ENCODE measurements at regions not wholly inside any gene's neighbourhood (a gene's known extent, or its start where the extent isn't known, plus 50 kb on each side); places are given as distances from the start of the nearest gene placed in this dataset.

DNA sequence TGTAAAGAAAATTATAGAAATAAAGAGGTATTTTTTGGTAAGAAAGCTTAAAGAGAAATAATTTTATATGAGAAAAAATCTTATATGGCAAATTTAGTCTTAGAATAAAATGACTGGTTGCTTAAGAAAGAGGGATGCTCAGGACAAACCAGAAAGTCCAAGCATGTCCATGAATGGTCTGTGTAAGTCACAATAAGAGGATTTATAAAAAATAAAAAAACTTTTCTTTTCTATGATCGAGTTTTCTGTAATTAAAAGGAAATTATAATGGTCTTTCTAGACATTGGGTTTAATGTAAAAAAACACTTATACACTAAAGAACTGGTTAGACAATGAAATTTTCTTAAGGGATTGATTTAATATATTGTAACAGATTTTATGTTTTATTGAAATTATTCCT lies 819.6 kb downstream of the TBC1D22A start:
- DNase-seq: no peak

DNA sequence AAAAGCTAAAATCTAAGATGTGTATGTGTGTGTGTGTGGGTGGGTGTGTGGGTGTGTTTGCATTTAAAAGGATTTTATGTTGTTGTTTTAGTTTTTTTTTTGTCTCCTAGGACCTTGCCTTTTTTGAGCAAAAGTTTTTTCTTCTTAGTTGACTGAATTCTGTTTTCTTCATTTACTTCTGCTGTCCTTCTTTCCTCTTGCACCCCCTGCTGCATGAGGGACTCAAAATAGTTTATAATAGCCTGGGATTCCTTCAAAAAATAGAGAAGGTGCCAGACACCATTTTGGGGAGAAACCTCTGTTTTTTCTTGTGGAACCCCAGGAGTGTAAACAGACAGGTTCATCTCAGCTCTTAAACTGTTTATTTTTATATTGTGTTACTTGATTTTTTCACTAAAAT lies 817.7 kb downstream of the TBC1D22A start:
- no peak for DNase-seq

DNA sequence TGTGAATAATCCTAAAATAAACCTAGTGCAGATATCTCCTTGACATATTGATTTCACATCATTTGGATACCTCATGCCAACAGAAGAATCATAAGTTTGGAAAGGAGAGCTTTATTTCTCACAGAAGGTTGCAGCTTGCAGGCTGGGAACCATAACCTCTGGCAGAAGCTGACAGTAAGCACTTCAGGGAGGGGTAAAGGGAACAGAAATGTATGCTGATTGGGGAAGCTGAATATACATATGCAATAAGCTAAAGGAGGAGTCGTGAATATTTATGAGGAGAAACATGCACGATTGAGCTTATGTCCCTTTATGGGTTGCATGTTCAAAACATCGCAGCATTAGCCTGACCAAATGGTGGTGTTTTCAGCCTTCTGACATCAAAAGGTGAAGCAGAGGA lies 814.5 kb downstream of the TBC1D22A start:
- no peak for DNase-seq

DNA sequence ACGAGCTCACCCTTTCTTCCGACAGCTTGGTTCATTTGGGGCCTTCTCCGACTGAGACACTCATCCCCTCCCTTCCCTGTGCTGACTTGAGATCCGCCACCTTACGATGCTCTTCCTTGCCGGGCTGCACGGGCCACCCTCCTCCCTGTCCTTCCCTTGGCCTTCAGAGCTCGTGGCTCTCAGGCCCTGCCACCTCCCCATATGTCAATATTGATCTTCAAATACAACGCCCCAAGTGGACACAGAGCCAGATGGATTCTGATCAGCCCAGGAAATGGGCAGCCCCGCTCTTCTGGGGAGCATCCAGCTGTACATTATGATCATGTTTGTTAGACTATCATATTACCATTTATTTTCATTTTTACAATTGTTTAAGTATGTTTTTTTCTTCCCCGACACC lies 812.8 kb downstream of the TBC1D22A start:
- DNase-seq: no peak

DNA sequence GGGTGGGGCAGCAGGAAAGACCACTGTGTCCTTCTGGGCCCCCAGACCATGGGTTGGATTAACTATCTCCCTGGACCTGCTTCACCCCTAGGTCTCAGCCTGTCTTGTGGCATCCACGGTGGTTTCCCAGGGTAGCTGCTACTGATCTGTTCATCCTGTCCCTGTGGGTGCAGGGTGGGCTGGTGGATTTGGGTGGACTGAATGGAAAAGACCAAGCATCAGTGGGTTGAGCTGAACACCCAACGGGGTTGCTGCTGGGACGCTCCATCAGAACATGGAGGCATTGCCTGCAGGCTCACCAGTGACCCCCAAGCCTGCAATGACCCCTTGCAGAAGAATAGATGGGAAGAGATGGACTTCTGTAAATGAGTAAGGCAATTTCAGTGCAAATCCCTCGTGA lies 812.1 kb downstream of the TBC1D22A start:
- no peak for DNase-seq

DNA sequence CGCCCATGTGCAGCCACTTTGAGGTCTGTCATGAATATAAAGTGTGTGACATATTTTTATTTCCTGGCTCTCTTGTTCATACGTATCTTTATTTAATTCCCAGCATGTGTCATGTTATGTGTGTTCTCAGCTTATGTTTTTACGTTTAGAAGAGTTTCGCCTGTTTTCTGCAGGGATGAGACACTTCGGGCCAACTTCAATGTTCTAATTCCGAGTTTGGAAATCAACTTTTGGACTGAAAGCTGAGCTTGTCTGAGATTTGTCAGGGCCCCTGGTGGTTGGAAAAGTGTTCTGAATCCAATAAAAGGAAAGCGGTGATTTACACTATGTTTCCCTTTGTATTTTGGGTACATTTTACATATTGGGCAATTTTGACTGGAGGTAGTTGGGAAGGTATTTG lies 810.7 kb downstream of the TBC1D22A start:
- no peak for DNase-seq

DNA sequence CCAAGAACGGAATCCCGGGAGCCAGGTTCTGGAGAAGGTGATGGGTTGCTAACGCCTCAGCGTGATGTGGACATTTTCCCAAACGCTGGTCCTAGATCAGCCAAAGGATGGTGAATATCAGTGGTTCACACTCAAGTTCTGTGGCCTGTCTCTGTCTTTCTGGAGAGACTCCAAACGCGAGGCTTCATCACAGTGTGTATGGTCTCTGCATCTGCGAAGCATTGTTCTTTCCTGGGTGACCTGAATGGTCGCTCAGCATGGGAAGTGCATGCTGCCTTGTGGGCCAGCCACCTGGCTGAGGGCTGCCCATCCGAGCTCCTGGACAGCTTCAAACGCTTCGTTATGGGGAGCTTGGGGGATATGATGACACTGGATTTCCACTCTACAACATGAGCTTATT lies 810.0 kb downstream of the TBC1D22A start:
- no peak for DNase-seq

DNA sequence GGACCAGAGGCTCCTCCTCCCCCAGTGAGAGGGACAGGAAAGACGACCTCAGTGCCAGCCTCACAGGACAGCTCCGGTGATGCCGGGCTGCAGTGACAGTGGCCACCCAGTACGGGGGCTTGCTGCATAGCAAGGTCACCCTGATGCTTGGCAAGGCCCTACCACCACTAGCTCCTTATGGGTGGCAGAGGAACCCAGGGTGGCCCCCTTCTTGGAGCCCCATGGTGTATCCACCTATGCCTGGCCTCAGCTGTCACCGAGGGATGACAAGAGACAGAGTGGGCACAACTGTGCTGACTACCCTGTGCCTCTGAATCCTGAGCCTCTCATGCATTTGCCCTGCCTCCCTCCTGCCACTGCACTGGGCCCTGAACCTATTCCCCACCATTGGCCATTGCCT lies 809.2 kb downstream of the TBC1D22A start:
- no peak for DNase-seq

DNA sequence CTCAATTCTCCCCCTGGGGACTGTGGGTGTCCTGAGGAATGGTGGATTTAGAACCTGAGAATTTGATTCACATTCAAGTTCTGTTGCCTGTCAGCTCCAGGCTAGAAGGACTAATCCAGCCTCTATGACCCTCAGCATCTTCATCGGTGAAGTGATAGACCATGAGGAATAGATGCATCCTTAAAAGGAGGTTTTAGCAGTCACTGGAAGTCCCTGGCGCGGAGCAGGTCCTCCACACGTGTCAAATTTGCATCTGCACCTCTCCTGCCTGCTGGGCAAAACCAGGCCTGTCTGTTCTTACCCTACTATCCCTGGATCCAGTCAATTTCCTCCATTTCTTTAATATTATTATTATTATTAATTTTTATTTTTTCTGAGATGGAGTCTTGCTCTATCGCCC lies 808.4 kb downstream of the TBC1D22A start:
- DNase-seq: no peak

DNA sequence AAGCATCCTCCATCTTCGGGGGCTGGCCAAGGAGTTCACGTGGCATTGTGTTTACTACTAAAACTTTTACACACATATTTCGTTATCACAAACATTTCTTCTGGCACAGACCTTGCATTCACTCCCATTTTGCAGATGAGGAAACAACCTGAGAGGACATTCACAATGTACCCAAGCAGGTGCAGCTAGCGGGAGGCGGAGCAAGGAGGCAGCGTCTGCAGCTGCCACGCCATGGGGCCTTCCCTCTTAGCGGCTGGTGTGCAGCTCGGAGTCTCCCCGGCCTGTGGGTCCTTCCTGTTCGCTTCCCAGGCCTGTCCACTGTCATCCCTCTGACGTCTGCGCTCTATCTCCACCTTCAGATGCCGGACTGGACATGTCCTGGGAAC lies 807.8 kb downstream of the TBC1D22A start:
- no peak for DNase-seq

DNA sequence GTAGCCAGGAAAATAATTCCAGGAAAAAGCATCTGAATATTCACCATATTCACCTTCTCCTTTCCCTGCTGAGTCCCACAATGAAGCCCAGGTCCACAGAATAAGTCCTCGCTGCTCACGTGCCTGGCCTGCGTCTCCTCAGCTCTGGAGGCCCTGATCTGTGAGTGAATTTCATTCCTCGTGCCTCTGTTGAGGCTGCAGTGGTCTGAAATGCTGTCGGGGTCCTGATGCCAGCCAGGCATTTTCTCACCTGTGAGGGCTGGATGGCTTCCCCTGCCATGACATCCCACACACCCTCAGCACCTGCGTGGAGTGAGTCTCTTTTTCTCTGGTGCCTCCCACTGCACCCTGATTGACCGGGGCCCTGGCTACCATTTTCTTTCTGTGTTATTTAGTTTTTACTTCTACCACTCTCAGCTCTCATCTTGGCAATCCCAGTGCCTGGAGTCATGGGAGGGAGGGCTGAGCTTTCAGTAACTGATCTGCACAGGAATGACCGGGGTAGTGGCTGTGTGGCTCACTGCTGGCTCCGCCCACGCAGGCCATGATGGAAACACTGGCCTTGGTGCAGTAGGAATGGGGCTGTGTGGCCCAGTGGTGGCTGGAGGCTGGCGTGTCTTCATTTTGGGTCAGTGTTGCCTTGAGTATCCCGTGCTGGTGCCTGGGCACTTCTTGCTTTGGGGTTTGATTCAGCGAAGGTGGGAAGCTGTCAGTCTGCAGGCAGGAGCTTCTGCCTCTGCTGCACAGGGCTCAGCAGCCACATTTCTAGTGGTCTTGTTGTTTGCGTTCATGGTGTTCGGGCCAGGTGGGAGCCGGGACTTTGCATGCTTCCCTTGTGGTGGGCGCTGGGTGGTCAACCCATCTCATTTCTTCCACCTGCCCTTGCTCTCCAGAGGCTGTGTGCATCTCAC lies 807.2 kb downstream of the TBC1D22A start:
- DNase-seq: no peak

DNA sequence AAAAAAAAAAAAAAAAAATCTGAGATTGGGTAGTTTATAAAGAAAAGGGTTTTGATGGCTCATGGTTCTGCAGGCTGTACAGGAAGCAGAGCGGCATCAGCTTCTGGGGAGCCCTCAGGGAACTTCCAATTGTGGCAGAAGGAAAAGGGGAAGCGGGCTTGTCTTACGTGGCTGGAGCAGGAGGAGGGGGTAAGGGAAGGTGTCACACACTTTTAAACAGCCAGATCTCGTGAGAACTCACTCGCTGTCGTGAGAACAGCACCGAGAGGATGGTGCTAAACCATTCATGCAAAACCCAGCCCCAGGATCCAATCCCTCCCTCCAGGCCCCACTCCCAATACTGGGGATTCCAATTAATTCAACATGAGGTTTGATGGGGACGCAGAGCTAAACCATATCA lies 806.2 kb downstream of the TBC1D22A start:
- DNase-seq: no peak

DNA sequence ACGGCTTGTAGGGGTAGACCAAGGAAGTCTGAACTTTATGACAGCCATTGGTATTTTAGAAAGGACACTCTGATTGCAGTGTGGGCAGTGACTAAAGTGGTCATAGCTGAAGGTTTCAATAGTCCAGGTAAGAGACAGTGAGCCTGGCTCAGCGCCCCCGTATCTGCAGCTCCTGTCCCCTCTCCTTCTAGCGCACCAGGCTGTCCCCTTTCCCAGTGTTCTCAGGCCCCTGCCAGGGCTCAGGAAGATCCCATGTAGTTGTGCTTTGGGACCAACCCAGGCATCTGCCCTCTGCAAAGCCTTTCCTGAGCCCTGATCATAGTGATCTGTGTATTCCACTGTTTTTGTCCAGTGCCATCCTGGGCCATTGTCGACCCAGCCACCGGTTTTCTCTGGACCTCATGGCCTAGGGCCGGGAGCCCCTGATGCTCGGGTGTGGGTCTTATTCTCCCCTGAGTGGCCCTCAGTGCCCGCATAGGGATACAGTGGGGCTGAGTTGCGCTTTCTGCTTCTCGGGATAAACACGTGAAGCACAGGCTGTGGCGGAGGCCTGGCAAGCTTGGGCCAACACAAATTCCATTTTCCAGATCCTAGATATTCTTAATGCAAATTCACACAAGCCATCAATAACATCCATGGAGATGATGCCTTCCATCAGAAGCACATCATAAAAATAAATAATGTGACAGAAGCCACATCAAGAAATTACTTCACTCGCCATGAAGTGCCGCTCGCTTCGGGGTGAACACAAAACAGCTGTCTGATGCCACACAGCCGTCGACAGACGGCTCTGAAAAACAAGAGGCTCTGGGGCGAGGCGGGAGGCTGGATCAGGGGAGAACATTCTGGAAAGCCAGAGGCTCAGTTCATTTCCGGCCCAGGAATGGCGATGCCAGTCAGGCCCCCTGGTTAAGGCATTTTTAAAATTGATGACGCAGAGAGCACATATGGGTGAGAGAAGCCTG lies 805.0 kb downstream of the TBC1D22A start:
- no peak for DNase-seq

DNA sequence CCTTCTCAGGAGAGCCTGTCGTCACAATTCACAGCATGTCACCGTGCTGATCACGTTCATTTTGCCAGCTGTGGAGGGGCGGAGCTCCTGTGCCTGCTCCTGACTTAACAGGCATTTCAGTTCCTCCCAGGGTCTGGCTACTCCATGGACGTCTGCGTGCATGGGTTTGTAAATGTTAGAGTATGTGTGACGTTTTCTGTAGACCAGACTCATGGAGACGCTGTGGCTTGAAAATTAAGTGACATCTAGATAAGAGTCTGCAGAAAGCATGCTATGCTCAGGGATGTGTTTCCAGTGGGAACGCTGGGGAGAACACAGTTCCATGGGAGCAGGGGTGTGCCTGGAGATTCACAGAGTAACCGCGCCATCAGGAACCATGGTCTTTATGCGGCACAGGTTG lies 804.0 kb downstream of the TBC1D22A start:
- DNase-seq: no peak

DNA sequence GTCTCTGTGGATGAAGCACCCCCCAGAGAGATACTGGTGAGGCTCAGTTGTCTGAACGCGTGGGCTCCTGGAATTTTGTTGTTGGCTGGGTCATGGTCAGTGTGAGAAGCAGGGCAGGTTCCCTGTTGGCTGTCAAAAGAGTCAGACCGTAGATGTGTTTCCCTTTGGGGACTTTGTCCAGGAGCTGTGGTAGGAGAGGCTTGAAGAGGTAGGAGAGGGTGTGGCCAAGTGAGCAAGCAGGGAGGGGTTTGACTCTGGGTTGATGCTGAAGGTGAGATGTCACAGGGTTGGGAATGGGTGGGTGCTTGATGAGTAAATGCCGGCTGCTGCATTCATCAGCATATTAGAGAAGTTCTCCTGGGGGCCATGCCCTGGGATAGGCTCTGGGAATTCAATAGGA lies 803.2 kb downstream of the TBC1D22A start:
- no peak for DNase-seq

DNA sequence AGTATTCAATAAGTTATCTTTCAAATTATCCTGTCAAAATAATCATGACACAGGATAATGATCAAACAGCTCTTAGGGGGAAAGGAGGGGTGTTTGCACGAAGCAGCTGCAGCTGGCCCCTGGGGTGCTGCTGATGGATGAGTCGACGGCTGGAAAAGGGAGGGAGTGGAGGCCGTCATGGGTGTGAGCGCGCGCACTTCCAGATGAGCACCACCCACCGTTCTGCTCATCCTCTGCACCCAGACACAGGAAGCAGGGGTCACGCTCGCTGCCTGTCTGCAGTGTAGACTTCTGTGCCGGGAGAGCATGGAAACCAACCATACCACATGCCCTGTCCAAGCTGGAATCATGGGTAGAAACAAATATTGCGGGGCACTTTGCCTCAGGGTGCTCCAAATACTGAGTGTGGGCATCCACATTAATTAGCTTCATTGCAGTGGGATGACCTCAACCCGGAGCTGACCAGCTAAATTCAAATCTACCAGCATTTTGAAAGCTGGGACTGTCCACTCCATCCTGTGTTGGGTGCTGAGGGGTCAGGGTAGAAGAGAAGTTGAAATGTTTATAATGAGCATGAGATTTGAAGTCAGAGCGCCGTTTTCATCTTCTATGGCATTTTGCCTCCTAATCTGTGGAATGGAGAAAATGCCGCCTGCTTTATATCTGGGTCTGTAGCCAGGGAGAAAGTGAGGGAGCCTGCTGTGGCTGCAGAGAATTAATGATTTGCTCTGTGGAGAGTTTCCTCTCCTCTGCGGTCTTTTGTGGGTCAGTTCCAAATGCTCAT lies 802.4 kb downstream of the TBC1D22A start:
- DNase-seq: no peak

DNA sequence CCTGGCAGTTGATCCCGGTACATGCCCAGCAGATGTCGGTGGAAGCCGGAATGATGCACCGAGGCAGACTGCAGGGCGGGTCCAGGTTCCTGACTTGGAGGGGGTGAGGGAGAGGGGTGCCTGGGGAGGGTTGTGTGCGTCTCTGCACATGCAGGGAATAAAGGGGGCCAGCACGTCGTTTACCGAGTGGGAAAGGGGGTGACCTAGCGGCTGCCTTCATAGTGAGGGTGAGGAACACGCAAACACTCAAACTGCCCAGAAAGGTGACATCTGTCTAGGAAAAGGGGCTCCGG lies 801.7 kb downstream of the TBC1D22A start:
- DNase-seq: no peak

DNA sequence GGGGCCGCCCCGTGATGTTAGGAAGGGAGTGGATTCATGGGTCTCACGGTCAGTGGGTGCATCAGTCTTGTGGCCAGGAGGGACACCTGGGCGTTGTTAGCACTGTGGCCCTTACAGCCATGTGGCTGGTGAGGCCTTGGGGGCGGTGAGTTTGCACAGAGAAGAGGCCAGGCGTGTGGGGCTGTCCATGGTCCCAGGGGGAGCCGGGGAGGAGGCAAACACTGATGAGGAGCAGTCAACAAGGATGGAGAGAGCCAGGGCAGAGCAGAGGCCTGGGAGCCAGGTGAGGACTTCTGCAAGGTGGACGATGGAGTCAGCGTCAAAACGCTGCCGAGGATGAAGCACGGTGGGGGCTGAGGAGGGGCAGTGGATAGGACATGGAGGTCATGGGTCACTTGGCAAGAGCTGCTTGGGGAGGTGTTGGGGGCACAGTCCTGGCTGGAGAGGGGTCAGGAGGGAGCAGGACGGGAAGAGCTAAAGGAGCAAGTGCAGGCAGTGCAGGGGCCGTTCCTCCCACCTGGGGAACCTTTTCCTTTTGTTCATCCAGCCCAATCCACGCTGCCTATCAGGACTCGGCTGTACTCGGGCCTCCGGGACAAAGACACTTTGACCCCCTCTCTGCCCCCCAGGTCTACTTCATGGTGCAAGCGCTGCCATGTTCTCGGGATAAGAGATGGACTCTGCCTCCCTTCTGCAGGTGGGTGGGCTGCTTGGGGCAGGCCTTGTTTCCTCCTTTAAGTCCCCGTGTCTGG lies 801.1 kb downstream of the TBC1D22A start:
- no peak for DNase-seq

DNA sequence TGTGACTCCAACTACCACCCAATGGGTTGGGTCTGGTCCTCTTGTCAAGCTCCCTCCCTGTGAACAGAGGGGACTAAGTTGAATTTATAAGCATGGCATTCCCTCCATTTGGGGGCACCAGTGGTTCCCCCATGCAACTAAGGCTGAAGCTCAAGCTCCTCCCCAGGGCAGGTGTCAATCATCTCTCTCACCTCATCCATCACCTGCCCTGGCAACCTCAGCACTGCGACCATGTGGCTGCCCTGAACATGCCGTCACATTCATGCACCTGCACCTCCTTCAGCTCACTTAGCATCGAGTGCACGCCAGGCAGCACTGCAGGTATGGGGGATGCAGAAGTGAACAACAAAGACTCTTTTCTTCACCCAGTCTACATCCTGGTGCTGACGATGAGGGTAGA lies 799.3 kb downstream of the TBC1D22A start:
- no peak for DNase-seq

DNA sequence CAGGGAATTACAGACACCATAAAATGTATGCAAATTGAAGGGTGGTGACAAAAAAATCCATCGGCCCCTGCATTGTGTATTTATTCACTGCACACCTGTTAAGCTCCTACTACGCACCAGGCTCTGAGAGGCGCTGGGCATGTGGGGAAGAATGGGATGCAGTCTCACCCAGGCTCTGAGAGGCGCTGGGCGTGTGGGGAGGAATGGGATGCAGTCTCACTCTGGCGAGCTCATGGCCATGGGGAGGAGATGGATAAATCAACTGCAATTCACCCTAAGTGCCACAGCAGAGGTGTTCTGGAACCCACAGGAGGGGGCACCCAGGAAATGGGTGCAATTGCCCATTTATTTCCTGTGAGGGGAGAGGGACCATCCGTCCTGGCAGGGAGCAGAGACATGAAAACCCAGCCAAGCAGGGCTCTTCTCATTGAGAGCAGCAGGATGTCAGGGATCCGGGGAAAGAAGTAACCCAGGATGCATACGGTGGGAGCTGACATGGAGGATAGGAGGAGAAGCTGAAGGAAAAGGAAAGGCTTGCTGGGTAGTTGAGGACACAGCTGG lies 798.7 kb downstream of the TBC1D22A start:
- DNase-seq: no peak

DNA sequence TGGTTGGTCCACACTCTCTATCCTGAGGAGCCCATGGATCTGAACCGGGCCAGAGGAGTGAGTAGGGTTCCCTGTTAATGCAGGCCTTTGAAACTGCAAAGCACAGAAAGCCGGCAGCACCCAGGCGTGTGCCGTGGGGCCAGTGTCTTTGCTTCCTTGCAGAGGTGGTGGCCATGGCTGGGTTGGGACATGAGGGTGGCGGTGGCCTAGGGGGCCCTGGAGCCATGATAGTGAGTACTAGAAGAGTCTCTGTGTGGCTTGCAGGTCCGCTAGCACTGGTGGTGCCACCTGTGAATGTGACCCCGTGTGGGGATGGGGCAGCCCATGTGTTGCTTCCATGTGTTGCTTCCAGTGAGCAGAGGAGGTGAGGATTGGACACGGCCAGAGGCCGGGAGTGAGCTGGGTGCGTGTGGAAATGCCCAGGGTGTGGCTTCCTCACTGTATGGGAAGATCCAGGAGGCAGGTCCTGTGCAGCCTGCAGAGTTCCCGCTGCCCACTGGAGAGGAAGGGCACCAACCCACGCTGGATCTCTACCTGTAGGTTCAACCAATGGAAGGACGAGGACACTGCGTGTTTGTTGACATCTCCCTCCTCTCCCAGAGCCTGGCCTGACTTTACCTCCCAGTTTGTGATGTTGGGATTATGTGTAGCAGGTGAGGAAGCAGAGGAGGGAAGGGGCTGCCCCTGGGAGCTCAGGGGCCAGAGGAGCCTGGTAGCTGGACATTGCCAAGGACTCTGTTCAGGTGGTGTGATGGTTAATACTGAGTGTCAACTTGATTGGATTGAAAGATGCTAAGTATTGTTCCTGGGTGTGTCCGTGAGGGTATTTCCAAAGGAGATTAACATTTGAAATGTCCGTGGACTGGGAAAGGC lies 796.6 kb downstream of the TBC1D22A start:
- no peak for DNase-seq
